Uterus (tissue), 2 donors: ENCODE measurements at regions not wholly inside any gene's neighbourhood (a gene's known extent, or its start where the extent isn't known, plus 50 kb on each side); places are given as distances from the start of the nearest gene placed in this dataset.

Source experiments
- POLR2A ChIP-seq, 2 donors: fragments of 450-650 bp; IDR thresholded peaks; one replicate each; pipeline ENCODE4 v1.6.1; 2016; ENCODE audit warnings: antibody characterized with exemption in 2 of 2, mild to moderate bottlenecking in 1 of 2, moderate library complexity in 1 of 2
- TF ChIP-seq, protein P1 (sequence below), 4 experiments: fragments of 200-600 bp in 2 of 4; fragments of 450-650 bp in 2 of 4; sonication (generic) in 2 of 4; IDR thresholded peaks; one replicate each; pipeline ENCODE4 v1.5.1; 2016 to 2019; ENCODE audit warnings: antibody characterized with exemption in 4 of 4, mild to moderate bottlenecking in 2 of 4, moderate library complexity in 1 of 4

DNA sequence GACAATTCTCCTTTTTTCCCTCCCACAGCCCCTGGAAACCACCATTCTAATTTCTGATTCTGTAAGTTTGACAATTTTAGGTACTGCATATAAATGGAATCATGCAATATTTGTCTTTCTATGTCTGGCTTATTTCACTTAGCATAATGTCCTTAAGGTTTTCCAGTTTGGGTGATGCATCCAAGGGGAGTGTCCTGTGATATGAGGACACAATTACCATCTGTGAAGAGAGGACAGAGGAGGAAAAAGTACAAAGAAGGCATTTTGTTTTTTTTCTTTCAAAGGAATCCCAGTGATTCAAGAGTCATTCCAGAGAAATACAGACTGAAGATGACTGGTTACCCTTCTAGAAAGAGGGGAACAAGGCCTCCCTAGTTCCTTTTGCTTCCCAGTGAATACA, 514.7 kb upstream of the TGFBR2 start:
- TF ChIP-seq, protein P1, sequence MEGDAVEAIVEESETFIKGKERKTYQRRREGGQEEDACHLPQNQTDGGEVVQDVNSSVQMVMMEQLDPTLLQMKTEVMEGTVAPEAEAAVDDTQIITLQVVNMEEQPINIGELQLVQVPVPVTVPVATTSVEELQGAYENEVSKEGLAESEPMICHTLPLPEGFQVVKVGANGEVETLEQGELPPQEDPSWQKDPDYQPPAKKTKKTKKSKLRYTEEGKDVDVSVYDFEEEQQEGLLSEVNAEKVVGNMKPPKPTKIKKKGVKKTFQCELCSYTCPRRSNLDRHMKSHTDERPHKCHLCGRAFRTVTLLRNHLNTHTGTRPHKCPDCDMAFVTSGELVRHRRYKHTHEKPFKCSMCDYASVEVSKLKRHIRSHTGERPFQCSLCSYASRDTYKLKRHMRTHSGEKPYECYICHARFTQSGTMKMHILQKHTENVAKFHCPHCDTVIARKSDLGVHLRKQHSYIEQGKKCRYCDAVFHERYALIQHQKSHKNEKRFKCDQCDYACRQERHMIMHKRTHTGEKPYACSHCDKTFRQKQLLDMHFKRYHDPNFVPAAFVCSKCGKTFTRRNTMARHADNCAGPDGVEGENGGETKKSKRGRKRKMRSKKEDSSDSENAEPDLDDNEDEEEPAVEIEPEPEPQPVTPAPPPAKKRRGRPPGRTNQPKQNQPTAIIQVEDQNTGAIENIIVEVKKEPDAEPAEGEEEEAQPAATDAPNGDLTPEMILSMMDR (IDR thresholded peaks at IDR 0.05), result no peak
- no peak for TF ChIP-seq POLR2A (IDR thresholded peaks at IDR 0.05)
